ENCODE measurements at regions not wholly inside any gene's neighbourhood (a gene's known extent, or its start where the extent isn't known, plus 50 kb on each side); places are given as distances from the start of the nearest gene placed in this dataset.

DNA sequence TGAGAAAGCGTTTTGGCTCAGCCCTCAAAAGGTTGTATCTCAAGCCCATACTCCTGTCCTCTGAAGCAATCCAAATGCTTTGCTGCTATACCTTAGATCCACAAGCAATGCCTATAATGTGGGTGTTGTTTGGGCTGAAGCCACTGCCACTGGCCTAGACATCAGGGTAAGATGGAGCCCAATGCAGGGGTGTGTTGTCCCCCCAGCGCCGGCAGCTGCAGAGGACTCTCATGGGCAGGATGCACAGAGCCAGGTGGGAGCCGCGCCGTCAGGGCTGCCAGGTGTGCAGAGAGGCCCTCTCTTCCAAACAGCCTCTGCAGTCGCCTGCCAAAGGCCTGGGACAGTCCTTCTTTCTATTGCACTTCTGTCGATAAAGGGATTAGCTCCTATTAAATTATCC, 205.2 kb upstream of the SHH start:
- Histone ChIP-seq H3K23ac (ENCODE audit: low read length in 2 of 2) (no peak overlapping the region), H3K36me3 (ENCODE audit: control insufficient read depth in 1 of 2, insufficient read depth in 2 of 2, low read depth in 1 of 2, low read length in 2 of 2) (no peaks in the 10 kb centered on the region), H3K9ac (ENCODE audit: low read length) (no peak overlapping the region), H2AK5ac (ENCODE audit: low read length, severe bottlenecking) (no peak overlapping the region), H2BK5ac (ENCODE audit: low read depth, low read length, poor library complexity, severe bottlenecking) (no peak overlapping the region), H3K4me2 (ENCODE audit: low read length, poor library complexity, severe bottlenecking) (no peak overlapping the region), H2AFZ (ENCODE audit: low read depth, low read length) (no peak overlapping the region), H2BK12ac (ENCODE audit: low read length in 2 of 2) (no peak overlapping the region), H4K8ac (ENCODE audit: low read length) (no peak overlapping the region), H3K4ac (ENCODE audit: low read depth in 1 of 2, low read length in 2 of 2) (no peak overlapping the region), H3K14ac (ENCODE audit: low read length in 2 of 2) (no peak overlapping the region), H4K91ac (ENCODE audit: low read length) (no peak overlapping the region), H3K4me1 (ENCODE audit: control insufficient read depth, insufficient read depth, low read depth, low read length) (no peaks in the 10 kb centered on the region), H3K18ac (ENCODE audit: low read depth in 1 of 2, low read length in 2 of 2) (no peak overlapping the region), H3K9me3 (ENCODE audit: control insufficient read depth, low read length) (peaks cover 6% of the 10 kb centered on the region), H2BK15ac (ENCODE audit: low read depth, poor library complexity, severe bottlenecking) (no peak overlapping the region), H3K27ac (ENCODE audit: low read length, poor library complexity, severe bottlenecking) (no peak overlapping the region), H2BK120ac (ENCODE audit: low read depth, low read length) (no peak overlapping the region), H3K79me1 (replicated peaks; ENCODE audit: low read length, poor library complexity, severe bottlenecking) (no peaks in the 10 kb centered on the region), H3K4me3 (ENCODE audit: insufficient read depth in 1 of 2, low read depth in 1 of 2, low read length in 2 of 2) (no peak overlapping the region), H3K27me3 (ENCODE audit: control insufficient read depth in 1 of 2, insufficient read depth in 1 of 2, low read length in 2 of 2) (peaks cover 0 to 4% of the 10 kb centered on the region in 2 experiments)
- WGBS = 95% methylated on average over 5 of the region's 8 CpGs
- no peak for DNase-seq

DNA sequence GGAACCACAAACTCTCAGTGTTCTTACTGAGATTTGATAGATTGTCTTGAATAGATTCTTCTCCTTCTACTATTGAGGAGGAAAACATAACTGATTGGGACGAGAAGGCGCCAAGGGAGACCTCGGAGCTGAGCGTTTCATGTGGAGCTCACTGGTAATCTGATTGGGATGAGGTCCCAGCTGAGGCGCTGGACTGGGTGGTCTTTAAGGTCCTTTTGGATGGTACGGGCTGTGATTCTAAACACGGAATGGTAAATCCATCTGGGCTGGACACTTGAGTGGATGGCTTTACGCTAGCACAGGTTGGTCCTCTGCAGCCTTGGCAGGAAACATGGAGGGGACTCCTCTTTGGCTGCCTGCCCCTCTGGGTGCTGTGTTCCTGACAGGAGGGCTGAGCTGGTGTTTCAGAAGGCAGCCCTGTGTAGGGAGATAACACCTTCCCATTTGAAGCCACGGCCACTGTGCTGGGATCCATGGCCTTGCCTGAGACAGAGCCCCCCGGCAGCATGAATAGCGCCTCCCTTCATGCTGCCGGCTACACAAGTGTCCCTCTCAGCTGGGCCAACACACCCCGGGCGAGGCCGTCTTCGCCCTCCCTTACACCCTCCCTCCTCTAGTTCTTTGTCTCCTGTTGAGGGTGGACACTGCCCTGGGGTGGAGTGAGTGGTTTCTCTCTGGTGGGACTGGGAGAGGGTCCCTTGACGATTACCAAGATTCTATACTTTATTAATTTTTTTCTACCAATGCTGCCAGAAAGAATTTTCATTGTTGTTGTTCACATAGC, 203.2 kb upstream of the SHH start:
- Histone ChIP-seq H2BK120ac (ENCODE audit: low read depth, low read length) (no peak overlapping the region), H3K36me3 (ENCODE audit: control insufficient read depth in 1 of 2, insufficient read depth in 2 of 2, low read depth in 1 of 2, low read length in 2 of 2) (no peaks in the 10 kb centered on the region), H3K4me1 (ENCODE audit: control insufficient read depth, insufficient read depth, low read depth, low read length) (no peaks in the 10 kb centered on the region), H4K91ac (ENCODE audit: low read length) (no peak overlapping the region), H2AFZ (ENCODE audit: low read depth, low read length) (no peak overlapping the region), H2BK15ac (ENCODE audit: low read depth, poor library complexity, severe bottlenecking) (no peak overlapping the region), H3K14ac (ENCODE audit: low read length in 2 of 2) (no peak overlapping the region), H3K9me3 (ENCODE audit: control insufficient read depth, low read length) (peaks cover 9% of the 10 kb centered on the region), H3K27ac (ENCODE audit: low read length, poor library complexity, severe bottlenecking) (no peak overlapping the region), H4K8ac (ENCODE audit: low read length) (no peak overlapping the region), H2BK5ac (ENCODE audit: low read depth, low read length, poor library complexity, severe bottlenecking) (no peak overlapping the region), H2AK5ac (ENCODE audit: low read length, severe bottlenecking) (no peak overlapping the region), H3K18ac (ENCODE audit: low read depth in 1 of 2, low read length in 2 of 2) (no peak overlapping the region), H3K4ac (ENCODE audit: low read depth in 1 of 2, low read length in 2 of 2) (no peak overlapping the region), H3K4me2 (ENCODE audit: low read length, poor library complexity, severe bottlenecking) (no peak overlapping the region), H3K23ac (ENCODE audit: low read length in 2 of 2) (no peak overlapping the region), H3K9ac (ENCODE audit: low read length) (no peak overlapping the region), H2BK12ac (ENCODE audit: low read length in 2 of 2) (no peak overlapping the region), H3K79me1 (replicated peaks; ENCODE audit: low read length, poor library complexity, severe bottlenecking) (no peaks in the 10 kb centered on the region), H3K4me3 (ENCODE audit: insufficient read depth in 1 of 2, low read depth in 1 of 2, low read length in 2 of 2) (no peak overlapping the region), H3K27me3 (ENCODE audit: control insufficient read depth in 1 of 2, insufficient read depth in 1 of 2, low read length in 2 of 2) (peaks cover 0 to 4% of the 10 kb centered on the region in 2 experiments)
- no peak for DNase-seq
- WGBS = 78% methylated on average over 9 of the region's 17 CpGs

DNA sequence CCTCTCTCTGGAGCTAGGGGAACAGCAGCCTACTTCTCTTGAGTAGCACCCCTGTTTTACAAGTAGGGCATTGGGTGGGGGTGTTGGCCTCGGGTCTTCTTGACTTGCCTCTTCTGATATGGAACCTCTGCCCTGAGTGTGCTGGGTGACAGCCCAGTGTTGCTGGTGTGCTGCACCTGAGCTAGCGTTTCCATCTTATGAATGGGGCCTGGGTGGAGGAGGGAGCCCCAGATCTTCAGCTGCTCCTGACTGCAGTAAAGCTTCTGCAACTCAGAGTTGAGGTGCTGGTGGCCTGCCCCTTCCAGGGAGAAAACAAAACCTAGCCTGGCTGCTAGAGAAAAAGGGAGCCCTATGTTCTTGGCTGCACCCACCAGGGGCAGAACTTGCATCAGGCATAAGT, 202.5 kb upstream of the SHH start:
- no peaks in the 10 kb centered on the region for H3K36me3 ChIP-seq (ENCODE audit: control insufficient read depth in 1 of 2, insufficient read depth in 2 of 2, low read depth in 1 of 2, low read length in 2 of 2)
- H3K4me1 ChIP-seq (ENCODE audit: control insufficient read depth, insufficient read depth, low read depth, low read length) = no peaks in the 10 kb centered on the region
- no peak overlapping the region for H4K91ac ChIP-seq (ENCODE audit: low read length)
- H3K27me3 ChIP-seq (ENCODE audit: control insufficient read depth in 1 of 2, insufficient read depth in 1 of 2, low read length in 2 of 2) = peaks cover 0 to 4% of the 10 kb centered on the region in 2 experiments
- H2AK5ac ChIP-seq (ENCODE audit: low read length, severe bottlenecking) = no peak overlapping the region
- no peak for DNase-seq
- H3K4ac ChIP-seq (ENCODE audit: low read depth in 1 of 2, low read length in 2 of 2) = no peak overlapping the region
- H3K14ac ChIP-seq (ENCODE audit: low read length in 2 of 2) = no peak overlapping the region
- no peak overlapping the region for H3K9ac ChIP-seq (ENCODE audit: low read length)
- no peak overlapping the region for H2AFZ ChIP-seq (ENCODE audit: low read depth, low read length)
- H3K4me2 ChIP-seq (ENCODE audit: low read length, poor library complexity, severe bottlenecking) = no peak overlapping the region
- H2BK12ac ChIP-seq (ENCODE audit: low read length in 2 of 2) = no peak overlapping the region
- H3K23ac ChIP-seq (ENCODE audit: low read length in 2 of 2) = no peak overlapping the region
- H2BK15ac ChIP-seq (ENCODE audit: low read depth, poor library complexity, severe bottlenecking) = no peak overlapping the region
- peaks cover 11% of the 10 kb centered on the region for H3K9me3 ChIP-seq (ENCODE audit: control insufficient read depth, low read length)
- no peak overlapping the region for H2BK5ac ChIP-seq (ENCODE audit: low read depth, low read length, poor library complexity, severe bottlenecking)
- no peak overlapping the region for H2BK120ac ChIP-seq (ENCODE audit: low read depth, low read length)
- H3K79me1 ChIP-seq (replicated peaks; ENCODE audit: low read length, poor library complexity, severe bottlenecking) = no peaks in the 10 kb centered on the region
- H3K4me3 ChIP-seq (ENCODE audit: insufficient read depth in 1 of 2, low read depth in 1 of 2, low read length in 2 of 2) = no peak overlapping the region
- H3K18ac ChIP-seq (ENCODE audit: low read depth in 1 of 2, low read length in 2 of 2) = no peak overlapping the region
- WGBS = 63% methylated on average over 2 of the region's 2 CpGs
- no peak overlapping the region for H4K8ac ChIP-seq (ENCODE audit: low read length)
- no peak overlapping the region for H3K27ac ChIP-seq (ENCODE audit: low read length, poor library complexity, severe bottlenecking)

DNA sequence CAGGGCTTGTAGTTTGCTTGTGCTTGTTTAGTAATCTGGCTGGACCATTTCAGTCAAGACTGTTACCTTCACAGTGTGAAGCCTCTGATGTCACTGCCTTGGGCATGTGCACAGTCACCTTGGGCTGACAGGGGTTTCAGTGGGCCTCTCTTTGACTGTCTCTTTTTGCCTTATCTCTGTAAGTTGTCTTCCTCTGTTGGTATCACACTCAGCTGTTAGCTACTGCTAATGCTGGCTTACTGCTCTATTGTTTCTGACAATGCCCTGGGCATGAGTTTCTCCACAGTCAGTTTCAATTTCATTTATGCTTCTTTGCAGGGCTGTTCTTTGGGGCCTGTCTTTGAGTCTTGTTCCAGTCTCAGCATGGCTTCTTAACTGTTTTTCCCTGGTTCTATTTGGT, 201.9 kb upstream of the SHH start:
- H3K14ac ChIP-seq (ENCODE audit: low read length in 2 of 2) = no peak overlapping the region
- no peak overlapping the region for H4K8ac ChIP-seq (ENCODE audit: low read length)
- no peak overlapping the region for H3K4me3 ChIP-seq (ENCODE audit: insufficient read depth in 1 of 2, low read depth in 1 of 2, low read length in 2 of 2)
- H3K27ac ChIP-seq (ENCODE audit: low read length, poor library complexity, severe bottlenecking) = no peak overlapping the region
- no peak overlapping the region for H2BK12ac ChIP-seq (ENCODE audit: low read length in 2 of 2)
- H3K9me3 ChIP-seq (ENCODE audit: control insufficient read depth, low read length) = peaks cover 14% of the 10 kb centered on the region
- H2BK15ac ChIP-seq (ENCODE audit: low read depth, poor library complexity, severe bottlenecking) = no peak overlapping the region
- no peak overlapping the region for H2BK5ac ChIP-seq (ENCODE audit: low read depth, low read length, poor library complexity, severe bottlenecking)
- no peak overlapping the region for H3K9ac ChIP-seq (ENCODE audit: low read length)
- no peak for DNase-seq
- H3K79me1 ChIP-seq (replicated peaks; ENCODE audit: low read length, poor library complexity, severe bottlenecking) = no peaks in the 10 kb centered on the region
- H2BK120ac ChIP-seq (ENCODE audit: low read depth, low read length) = no peak overlapping the region
- no peak overlapping the region for H3K23ac ChIP-seq (ENCODE audit: low read length in 2 of 2)
- peaks cover 0 to 4% of the 10 kb centered on the region in 2 experiments for H3K27me3 ChIP-seq (ENCODE audit: control insufficient read depth in 1 of 2, insufficient read depth in 1 of 2, low read length in 2 of 2)
- H3K4me2 ChIP-seq (ENCODE audit: low read length, poor library complexity, severe bottlenecking) = no peak overlapping the region
- H3K36me3 ChIP-seq (ENCODE audit: control insufficient read depth in 1 of 2, insufficient read depth in 2 of 2, low read depth in 1 of 2, low read length in 2 of 2) = no peaks in the 10 kb centered on the region
- no peak overlapping the region for H4K91ac ChIP-seq (ENCODE audit: low read length)
- H2AFZ ChIP-seq (ENCODE audit: low read depth, low read length) = no peak overlapping the region
- no peak overlapping the region for H2AK5ac ChIP-seq (ENCODE audit: low read length, severe bottlenecking)
- H3K18ac ChIP-seq (ENCODE audit: low read depth in 1 of 2, low read length in 2 of 2) = no peak overlapping the region
- no peaks in the 10 kb centered on the region for H3K4me1 ChIP-seq (ENCODE audit: control insufficient read depth, insufficient read depth, low read depth, low read length)
- H3K4ac ChIP-seq (ENCODE audit: low read depth in 1 of 2, low read length in 2 of 2) = no peak overlapping the region

All from mesenchymal stem cell (in vitro differentiated cells and primary cell).